ENCODE measurements at regions not wholly inside any gene's neighbourhood (a gene's known extent, or its start where the extent isn't known, plus 50 kb on each side); places are given as distances from the start of the nearest gene placed in this dataset.

DNA sequence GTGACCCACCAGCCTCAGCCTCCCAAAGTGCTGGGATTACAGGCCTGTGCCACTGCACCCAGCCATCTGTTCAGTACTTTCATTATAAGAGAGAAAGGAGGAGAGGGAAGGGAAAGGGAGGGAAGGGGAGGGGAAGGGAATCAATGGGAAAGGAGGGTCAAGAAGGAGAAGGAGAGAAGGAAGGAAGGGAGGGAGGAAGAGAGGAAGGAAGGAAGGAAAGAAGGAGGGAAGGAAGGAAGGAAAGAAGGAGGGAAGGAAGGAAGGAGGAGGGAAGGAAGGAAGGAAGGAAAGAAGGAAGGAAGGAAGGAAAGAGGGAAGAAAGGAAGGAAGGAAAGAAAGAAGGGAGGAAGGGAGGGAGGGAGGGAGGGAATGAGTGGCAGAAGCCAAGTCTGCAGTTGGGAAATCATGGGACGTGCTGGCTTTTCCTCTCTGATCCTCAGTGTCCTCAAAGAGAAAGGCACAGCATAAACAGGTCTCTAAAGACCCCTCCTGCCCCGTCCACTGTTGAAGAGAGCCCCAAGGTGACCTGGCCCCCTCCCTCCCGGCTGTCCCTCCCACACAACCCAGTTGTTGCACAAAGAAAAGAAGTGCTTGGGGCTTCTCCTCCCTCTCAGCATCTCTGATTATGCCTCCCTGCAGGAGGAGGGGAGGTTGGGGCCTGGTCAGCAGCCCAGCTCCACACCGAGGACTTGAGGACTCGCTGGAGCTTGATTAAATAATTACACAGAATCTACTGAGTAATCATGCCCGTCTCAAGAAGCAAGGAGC lies 69.1 kb upstream of the TOP1 start:
- TF ChIP-seq, protein P1, sequence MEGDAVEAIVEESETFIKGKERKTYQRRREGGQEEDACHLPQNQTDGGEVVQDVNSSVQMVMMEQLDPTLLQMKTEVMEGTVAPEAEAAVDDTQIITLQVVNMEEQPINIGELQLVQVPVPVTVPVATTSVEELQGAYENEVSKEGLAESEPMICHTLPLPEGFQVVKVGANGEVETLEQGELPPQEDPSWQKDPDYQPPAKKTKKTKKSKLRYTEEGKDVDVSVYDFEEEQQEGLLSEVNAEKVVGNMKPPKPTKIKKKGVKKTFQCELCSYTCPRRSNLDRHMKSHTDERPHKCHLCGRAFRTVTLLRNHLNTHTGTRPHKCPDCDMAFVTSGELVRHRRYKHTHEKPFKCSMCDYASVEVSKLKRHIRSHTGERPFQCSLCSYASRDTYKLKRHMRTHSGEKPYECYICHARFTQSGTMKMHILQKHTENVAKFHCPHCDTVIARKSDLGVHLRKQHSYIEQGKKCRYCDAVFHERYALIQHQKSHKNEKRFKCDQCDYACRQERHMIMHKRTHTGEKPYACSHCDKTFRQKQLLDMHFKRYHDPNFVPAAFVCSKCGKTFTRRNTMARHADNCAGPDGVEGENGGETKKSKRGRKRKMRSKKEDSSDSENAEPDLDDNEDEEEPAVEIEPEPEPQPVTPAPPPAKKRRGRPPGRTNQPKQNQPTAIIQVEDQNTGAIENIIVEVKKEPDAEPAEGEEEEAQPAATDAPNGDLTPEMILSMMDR (IDR thresholded peaks at IDR 0.05) = no peak
- TF ChIP-seq POLR2AphosphoS5 (IDR thresholded peaks at IDR 0.05) (no peak), EP300 (IDR thresholded peaks at IDR 0.05) (no peak), POLR2A (IDR thresholded peaks at IDR 0.05) (no peak)
